Esophagus squamous epithelium (tissue), 5 donors: ENCODE measurements at regions not wholly inside any gene's neighbourhood (a gene's known extent, or its start where the extent isn't known, plus 50 kb on each side); places are given as distances from the start of the nearest gene placed in this dataset.

Experiments
- DNase-seq: peaks from one replicate; lab custom pipeline; 2025; lab: John Stamatoyannopoulos, UW
- H3K27ac ChIP-seq, 4 donors: fragments of 200-600 bp; sonication (generic); one replicate each; pipeline ENCODE4 v1.5.1; 2016 to 2019; ENCODE audit warnings: mild to moderate bottlenecking in 1 of 4
- H3K27me3 ChIP-seq, 4 donors: fragments of 200-600 bp; sonication (generic); 1 replicate in 3 of 4; 2 replicates in 1 of 4; pipeline versions ENCODE4 v1.5.1 to v1.6.0; 2017 to 2021; ENCODE audit warnings: antibody characterized with exemption in 1 of 4
- H3K36me3 ChIP-seq, 3 donors: fragments of 200-600 bp; sonication (generic); one replicate each; pipeline ENCODE4 v1.5.1; 2016 to 2019
- H3K4me1 ChIP-seq, 3 donors: fragments of 200-600 bp; sonication (generic); one replicate each; pipeline ENCODE4 v1.5.1; 2017 to 2019
- H3K4me3 ChIP-seq, 4 donors: fragments of 200-600 bp; sonication (generic); 1 replicate in 3 of 4; 2 replicates in 1 of 4; pipeline ENCODE4 v1.5.1; 2016 to 2019; ENCODE audit warnings: mild to moderate bottlenecking in 2 of 4, moderate library complexity in 1 of 4
- H3K9me3 ChIP-seq, 3 donors: fragments of 200-600 bp; sonication (generic); one replicate each; pipeline ENCODE4 v1.5.1; 2016 to 2019
- POLR2A ChIP-seq, 4 donors: fragments of 450-650 bp; IDR thresholded peaks; one replicate each; pipeline ENCODE4 v1.6.1; 2017; ENCODE audit warnings: antibody characterized with exemption in 4 of 4, mild to moderate bottlenecking in 4 of 4, moderate library complexity in 3 of 4
- WGBS, 2 donors: methylation state at CpG; one replicate each; pipeline ENCODE4 v1.1.5; 2018; 5-methylcytosine and 5-hydroxymethylcytosine counted together
- intact Hi-C: fragments of 100-400 bp; cut with DNase I; formaldehyde crosslinking; loops from one replicate; pipeline ENCODE4 v1.15.0; 2022
- TF ChIP-seq, protein P1 (sequence below), 6 experiments: fragments of 450-650 bp in 4 of 6; fragments of 200-600 bp in 2 of 6; sonication (generic) in 2 of 6; IDR thresholded peaks; one replicate each; pipeline ENCODE4 v1.5.1; 2016 to 2019; ENCODE audit warnings: antibody characterized with exemption in 6 of 6, mild to moderate bottlenecking in 4 of 6, moderate library complexity in 4 of 6
- donor health status: DM: yes; HTN: yes; CAD: no.

- Histone ChIP-seq H3K27ac (no peak overlapping the region), H3K4me3 (no peak overlapping the region), H3K4me1 (peaks cover 0 to 6% (median 6%) of the 10 kb centered on the region in 3 donors), H3K27me3 (peaks cover 0 to 100% (median 0%) of the 10 kb centered on the region in 4 donors), H3K36me3 (no peaks in the 10 kb centered on the region), H3K9me3 (no peaks in the 10 kb centered on the region)
- no peak for DNase-seq
- intact Hi-C loops = loop anchor here (10.0 kb wide), 1 partner anchor 177 kb away; no protein-coding TSS in a partner anchor
- 43 to 48% methylated on average over 9 of the region's 9 CpGs for WGBS, 2 donors
- TF ChIP-seq POLR2A (IDR thresholded peaks at IDR 0.05) = no peak
- TF ChIP-seq, protein P1, sequence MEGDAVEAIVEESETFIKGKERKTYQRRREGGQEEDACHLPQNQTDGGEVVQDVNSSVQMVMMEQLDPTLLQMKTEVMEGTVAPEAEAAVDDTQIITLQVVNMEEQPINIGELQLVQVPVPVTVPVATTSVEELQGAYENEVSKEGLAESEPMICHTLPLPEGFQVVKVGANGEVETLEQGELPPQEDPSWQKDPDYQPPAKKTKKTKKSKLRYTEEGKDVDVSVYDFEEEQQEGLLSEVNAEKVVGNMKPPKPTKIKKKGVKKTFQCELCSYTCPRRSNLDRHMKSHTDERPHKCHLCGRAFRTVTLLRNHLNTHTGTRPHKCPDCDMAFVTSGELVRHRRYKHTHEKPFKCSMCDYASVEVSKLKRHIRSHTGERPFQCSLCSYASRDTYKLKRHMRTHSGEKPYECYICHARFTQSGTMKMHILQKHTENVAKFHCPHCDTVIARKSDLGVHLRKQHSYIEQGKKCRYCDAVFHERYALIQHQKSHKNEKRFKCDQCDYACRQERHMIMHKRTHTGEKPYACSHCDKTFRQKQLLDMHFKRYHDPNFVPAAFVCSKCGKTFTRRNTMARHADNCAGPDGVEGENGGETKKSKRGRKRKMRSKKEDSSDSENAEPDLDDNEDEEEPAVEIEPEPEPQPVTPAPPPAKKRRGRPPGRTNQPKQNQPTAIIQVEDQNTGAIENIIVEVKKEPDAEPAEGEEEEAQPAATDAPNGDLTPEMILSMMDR (IDR thresholded peaks at IDR 0.05) = no peak
These were observed 183.7 kb downstream of the FOXL1 start for GRCh38 chr16:86762095-86762494.

GRCh38 chr16:86763819-86764218 is 185.5 kb downstream of the FOXL1 start:
- TF ChIP-seq, protein P1 (IDR thresholded peaks at IDR 0.05) = no peak
- no peak for TF ChIP-seq POLR2A (IDR thresholded peaks at IDR 0.05)
- intact Hi-C loops = loop anchor here (10.0 kb wide), 1 partner anchor 179 kb away; no protein-coding TSS in a partner anchor
- Histone ChIP-seq H3K9me3 (no peaks in the 10 kb centered on the region), H3K4me1 (peaks cover 0 to 6% (median 6%) of the 10 kb centered on the region in 3 donors), H3K27ac (no peak overlapping the region), H3K4me3 (no peak overlapping the region), H3K27me3 (peaks cover 0 to 99% (median 0%) of the 10 kb centered on the region in 4 donors), H3K36me3 (no peaks in the 10 kb centered on the region)
- DNase-seq = no peak
- WGBS, 2 donors = 88 to 90% methylated on average over 12 of the region's 12 CpGs

GRCh38 chr16:86764551-86764950 is 186.2 kb downstream of the FOXL1 start:
- intact Hi-C loops = loop anchor here (10.0 kb wide), 1 partner anchor 180 kb away; no protein-coding TSS in a partner anchor
- Histone ChIP-seq H3K27ac (no peak overlapping the region), H3K36me3 (no peaks in the 10 kb centered on the region), H3K4me3 (no peak overlapping the region), H3K27me3 (peaks cover 0 to 99% (median 0%) of the 10 kb centered on the region in 4 donors), H3K4me1 (peaks cover 0 to 6% (median 6%) of the 10 kb centered on the region in 3 donors), H3K9me3 (no peaks in the 10 kb centered on the region)
- 66 to 76% methylated on average over 3 to 4 of the region's 4 CpGs for WGBS, 2 donors
- no peak for DNase-seq
- TF ChIP-seq, protein P1 (IDR thresholded peaks at IDR 0.05) = no peak
- no peak for TF ChIP-seq POLR2A (IDR thresholded peaks at IDR 0.05)

- Histone ChIP-seq H3K27ac (no peak overlapping the region), H3K36me3 (no peaks in the 10 kb centered on the region), H3K4me1 (peaks cover 0 to 6% (median 6%) of the 10 kb centered on the region in 3 donors), H3K4me3 (no peak overlapping the region), H3K9me3 (no peaks in the 10 kb centered on the region), H3K27me3 (peaks cover 0 to 99% (median 0%) of the 10 kb centered on the region in 4 donors)
- 80 to 81% methylated on average over 5 to 6 of the region's 6 CpGs for WGBS, 2 donors
- intact Hi-C loops = loop anchor here (10.0 kb wide), 1 partner anchor 181 kb away; no protein-coding TSS in a partner anchor
- DNase-seq = no peak
- no peak for TF ChIP-seq POLR2A (IDR thresholded peaks at IDR 0.05)
- TF ChIP-seq, protein P1 (IDR thresholded peaks at IDR 0.05) = no peak
These were observed 187.2 kb downstream of the FOXL1 start for GRCh38 chr16:86765389-86766026.

DNA sequence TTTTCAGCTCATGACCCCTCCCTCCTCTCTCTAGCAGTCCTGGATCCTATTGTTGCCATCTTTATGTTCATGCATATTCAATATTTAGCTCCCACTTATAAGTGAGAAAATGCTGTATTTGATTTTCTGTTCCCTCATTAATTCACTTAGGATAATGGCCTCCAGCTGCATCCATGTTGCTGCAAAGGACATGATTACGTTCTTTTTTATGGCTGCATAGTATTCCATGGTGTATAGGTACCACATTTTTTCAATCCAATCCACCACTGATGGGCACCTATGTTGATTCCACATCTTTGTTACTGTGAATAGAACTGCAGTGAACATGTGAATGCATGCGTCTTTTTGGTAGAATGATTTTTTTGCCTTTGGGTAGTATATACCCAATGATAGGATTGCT is 188.4 kb downstream of the FOXL1 start:
- no peaks in the 10 kb centered on the region for H3K36me3 ChIP-seq
- no peak for DNase-seq
- no peaks in the 10 kb centered on the region for H3K9me3 ChIP-seq
- 77 to 90% methylated on average over 2 of the region's 2 CpGs for WGBS, 2 donors
- TF ChIP-seq POLR2A (IDR thresholded peaks at IDR 0.05) = no peak
- TF ChIP-seq, protein P1 (IDR thresholded peaks at IDR 0.05) = no peak
- H3K27me3 ChIP-seq = peaks cover 0 to 99% (median 0%) of the 10 kb centered on the region in 4 donors
- H3K27ac ChIP-seq = no peak overlapping the region
- intact Hi-C loops = loop anchor here (10.0 kb wide), 1 partner anchor 182 kb away; no protein-coding TSS in a partner anchor
- no peak overlapping the region for H3K4me3 ChIP-seq
- peaks cover 0 to 3% (median 0%) of the 10 kb centered on the region in 3 donors for H3K4me1 ChIP-seq
